Neural cell (in vitro differentiated cells): ENCODE measurements at regions not wholly inside any gene's neighbourhood (a gene's known extent, or its start where the extent isn't known, plus 50 kb on each side); places are given as distances from the start of the nearest gene placed in this dataset.

ENCODE experiments used
- H2AFZ ChIP-seq: fragments of 200-600, 300-800 bp; sonication (generic), shearing (Covaris generic); 2 replicates; pipeline ENCODE4 v1.6.0; 2014; ENCODE audit warnings: low read depth, mild to moderate bottlenecking, antibody characterized with exemption, low read length, moderate library complexity
- H3F3A ChIP-seq: fragments of 200-600 bp; shearing (Covaris generic); 2 replicates; pipeline ENCODE4 v1.6.1; 2016; ENCODE audit warnings: mild to moderate bottlenecking, moderate library complexity, mixed read lengths, antibody characterized with exemption, low read length; ENCODE audit not compliant: insufficient read depth, poor library complexity, severe bottlenecking
- H3K27ac ChIP-seq: fragments of 200-600, 300-800 bp; sonication (generic), shearing (Covaris generic); 2 replicates; pipeline ENCODE4 v1.5.1; 2014; ENCODE audit warnings: mild to moderate bottlenecking, low read length, moderate library complexity
- H3K27me3 ChIP-seq: fragments of 300-800, 200-600 bp; sonication (generic), shearing (Covaris generic); 2 replicates; pipeline ENCODE4 v1.6.0; 2014; ENCODE audit warnings: mild to moderate bottlenecking, low read depth, low read length, moderate library complexity; ENCODE audit not compliant: insufficient read depth
- H3K36me3 ChIP-seq: fragments of 300-800, 200-600 bp; sonication (generic), shearing (Covaris generic); 2 replicates; pipeline ENCODE4 v1.5.1; 2014; ENCODE audit warnings: mild to moderate bottlenecking, antibody characterized with exemption, low read length, moderate library complexity; ENCODE audit not compliant: insufficient read depth
- H3K4me2 ChIP-seq: fragments of 300-800, 200-600 bp; sonication (generic), shearing (Covaris generic); 2 replicates; pipeline ENCODE4 v1.6.0; 2014; ENCODE audit warnings: mild to moderate bottlenecking, low read length
- H3K4me3 ChIP-seq: fragments of 300-800, 200-600 bp; sonication (generic), shearing (Covaris generic); 2 replicates; pipeline ENCODE4 v1.5.1; 2014; ENCODE audit warnings: mild to moderate bottlenecking, low read length, moderate library complexity
- H3K79me2 ChIP-seq: fragments of 200-600 bp; shearing (Covaris generic); replicated peaks from 2 replicates; pipeline ENCODE4 v1.6.0; 2014; ENCODE audit warnings: mild to moderate bottlenecking, low read length, moderate library complexity; ENCODE audit not compliant: insufficient read depth
- H3K9ac ChIP-seq: fragments of 300-800, 200-600 bp; sonication (generic), shearing (Covaris generic); 2 replicates; pipeline ENCODE4 v1.6.1; 2016; ENCODE audit warnings: mild to moderate bottlenecking, low read length, mixed read lengths
- H3K9me2 ChIP-seq: fragments of 200-600 bp; shearing (Covaris generic); 2 replicates; pipeline ENCODE4 v1.6.1; 2016; ENCODE audit warnings: mild to moderate bottlenecking, low read length, mixed read lengths; ENCODE audit not compliant: insufficient read depth
- H3K9me3 ChIP-seq: fragments of 200-600, 300-800 bp; sonication (generic), shearing (Covaris generic); 2 replicates; pipeline ENCODE4 v1.6.1; 2016; ENCODE audit warnings: mild to moderate bottlenecking, mixed run types, low read length, moderate library complexity, mixed read lengths
- H4K20me1 ChIP-seq: fragments of 200-600 bp; shearing (Covaris generic); 2 replicates; pipeline ENCODE4 v1.6.1; 2016; ENCODE audit warnings: mild to moderate bottlenecking, mixed run types; ENCODE audit not compliant: insufficient read depth
- EP300 ChIP-seq: fragments of 450-650 bp; conservative IDR thresholded peaks from 2 replicates; pipeline ENCODE4 v1.6.1; 2014; ENCODE audit warnings: antibody characterized with exemption, mild to moderate bottlenecking, moderate library complexity; ENCODE audit not compliant: poor library complexity, severe bottlenecking
- EZH2 ChIP-seq: fragments of 200-600, 300-800 bp; shearing (Covaris generic), sonication (generic); IDR thresholded peaks from 2 replicates; pipeline ENCODE4 v1.6.1; 2014; ENCODE audit warnings: antibody characterized with exemption, low read length, borderline replicate concordance, mild to moderate bottlenecking; ENCODE audit not compliant: insufficient read depth, poor library complexity, severe bottlenecking
- MXI1 ChIP-seq: fragments of 450-650 bp; conservative IDR thresholded peaks from 2 replicates; pipeline ENCODE4 v1.6.1; 2014; ENCODE audit warnings: antibody characterized with exemption, mild to moderate bottlenecking; ENCODE audit not compliant: poor library complexity, severe bottlenecking
- POLR2AphosphoS5 ChIP-seq: IDR thresholded peaks from 2 replicates; pipeline ENCODE4 v1.6.1; 2012
- RAD21 ChIP-seq: fragments of 450-650 bp; conservative IDR thresholded peaks from 2 replicates; pipeline ENCODE4 v1.6.1; 2014; ENCODE audit warnings: antibody characterized with exemption, mild to moderate bottlenecking, moderate library complexity
- SMC3 ChIP-seq: fragments of 450-650 bp; conservative IDR thresholded peaks from 2 replicates; pipeline ENCODE4 v1.6.1; 2014; ENCODE audit warnings: antibody characterized with exemption, mild to moderate bottlenecking, moderate library complexity; ENCODE audit not compliant: poor library complexity
- TAF1 ChIP-seq: IDR thresholded peaks from 2 replicates; pipeline ENCODE4 v1.6.1; 2012; ENCODE audit warnings: low read depth
- TF ChIP-seq, protein P1 (sequence below): fragments of 450-650 bp; IDR thresholded peaks from 2 replicates; pipeline ENCODE4 v1.5.1; 2014; ENCODE audit warnings: antibody characterized with exemption, mild to moderate bottlenecking, moderate library complexity; ENCODE audit not compliant: poor library complexity, severe bottlenecking
- TF ChIP-seq, protein P2 (sequence below): IDR thresholded peaks from 2 replicates; pipeline ENCODE4 v1.6.1; 2012; ENCODE audit warnings: borderline replicate concordance

GRCh38 chr16:6209355-6209930 lies 1111.8 kb upstream of the EEF2KMT start:
- no peaks in the 10 kb centered on the region for H3K9me3 ChIP-seq
- H3F3A ChIP-seq = no peaks in the 10 kb centered on the region
- H3K27me3 ChIP-seq = no peaks in the 10 kb centered on the region
- TF ChIP-seq EZH2 = no peak
- H3K9ac ChIP-seq = no peak overlapping the region
- H3K4me2 ChIP-seq = no peak overlapping the region
- H3K4me3 ChIP-seq = no peak overlapping the region
- H3K36me3 ChIP-seq = no peaks in the 10 kb centered on the region
- H3K27ac ChIP-seq = no peak overlapping the region
- no peaks in the 10 kb centered on the region for H3K79me2 ChIP-seq
- H4K20me1 ChIP-seq = peaks cover 3% of the 10 kb centered on the region
- H2AFZ ChIP-seq = no peak overlapping the region
- H3K9me2 ChIP-seq = no peaks in the 10 kb centered on the region

GRCh38 chr16:6207580-6207979 lies 1110.0 kb upstream of the EEF2KMT start:
- Histone ChIP-seq H3K27ac (no peak overlapping the region), H3K27me3 (no peaks in the 10 kb centered on the region), H3K9ac (no peak overlapping the region), H3K9me3 (no peaks in the 10 kb centered on the region), H3K36me3 (no peaks in the 10 kb centered on the region), H3K4me2 (no peak overlapping the region), H3F3A (no peaks in the 10 kb centered on the region), H2AFZ (no peak overlapping the region), H3K4me3 (no peak overlapping the region), H3K79me2 (no peaks in the 10 kb centered on the region), H3K9me2 (no peaks in the 10 kb centered on the region), H4K20me1 (peaks cover 3% of the 10 kb centered on the region)
- TF ChIP-seq, protein P1, sequence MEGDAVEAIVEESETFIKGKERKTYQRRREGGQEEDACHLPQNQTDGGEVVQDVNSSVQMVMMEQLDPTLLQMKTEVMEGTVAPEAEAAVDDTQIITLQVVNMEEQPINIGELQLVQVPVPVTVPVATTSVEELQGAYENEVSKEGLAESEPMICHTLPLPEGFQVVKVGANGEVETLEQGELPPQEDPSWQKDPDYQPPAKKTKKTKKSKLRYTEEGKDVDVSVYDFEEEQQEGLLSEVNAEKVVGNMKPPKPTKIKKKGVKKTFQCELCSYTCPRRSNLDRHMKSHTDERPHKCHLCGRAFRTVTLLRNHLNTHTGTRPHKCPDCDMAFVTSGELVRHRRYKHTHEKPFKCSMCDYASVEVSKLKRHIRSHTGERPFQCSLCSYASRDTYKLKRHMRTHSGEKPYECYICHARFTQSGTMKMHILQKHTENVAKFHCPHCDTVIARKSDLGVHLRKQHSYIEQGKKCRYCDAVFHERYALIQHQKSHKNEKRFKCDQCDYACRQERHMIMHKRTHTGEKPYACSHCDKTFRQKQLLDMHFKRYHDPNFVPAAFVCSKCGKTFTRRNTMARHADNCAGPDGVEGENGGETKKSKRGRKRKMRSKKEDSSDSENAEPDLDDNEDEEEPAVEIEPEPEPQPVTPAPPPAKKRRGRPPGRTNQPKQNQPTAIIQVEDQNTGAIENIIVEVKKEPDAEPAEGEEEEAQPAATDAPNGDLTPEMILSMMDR = no peak
- TF ChIP-seq POLR2AphosphoS5 = no peak
- no peak for TF ChIP-seq EZH2
- TF ChIP-seq, protein P2, sequence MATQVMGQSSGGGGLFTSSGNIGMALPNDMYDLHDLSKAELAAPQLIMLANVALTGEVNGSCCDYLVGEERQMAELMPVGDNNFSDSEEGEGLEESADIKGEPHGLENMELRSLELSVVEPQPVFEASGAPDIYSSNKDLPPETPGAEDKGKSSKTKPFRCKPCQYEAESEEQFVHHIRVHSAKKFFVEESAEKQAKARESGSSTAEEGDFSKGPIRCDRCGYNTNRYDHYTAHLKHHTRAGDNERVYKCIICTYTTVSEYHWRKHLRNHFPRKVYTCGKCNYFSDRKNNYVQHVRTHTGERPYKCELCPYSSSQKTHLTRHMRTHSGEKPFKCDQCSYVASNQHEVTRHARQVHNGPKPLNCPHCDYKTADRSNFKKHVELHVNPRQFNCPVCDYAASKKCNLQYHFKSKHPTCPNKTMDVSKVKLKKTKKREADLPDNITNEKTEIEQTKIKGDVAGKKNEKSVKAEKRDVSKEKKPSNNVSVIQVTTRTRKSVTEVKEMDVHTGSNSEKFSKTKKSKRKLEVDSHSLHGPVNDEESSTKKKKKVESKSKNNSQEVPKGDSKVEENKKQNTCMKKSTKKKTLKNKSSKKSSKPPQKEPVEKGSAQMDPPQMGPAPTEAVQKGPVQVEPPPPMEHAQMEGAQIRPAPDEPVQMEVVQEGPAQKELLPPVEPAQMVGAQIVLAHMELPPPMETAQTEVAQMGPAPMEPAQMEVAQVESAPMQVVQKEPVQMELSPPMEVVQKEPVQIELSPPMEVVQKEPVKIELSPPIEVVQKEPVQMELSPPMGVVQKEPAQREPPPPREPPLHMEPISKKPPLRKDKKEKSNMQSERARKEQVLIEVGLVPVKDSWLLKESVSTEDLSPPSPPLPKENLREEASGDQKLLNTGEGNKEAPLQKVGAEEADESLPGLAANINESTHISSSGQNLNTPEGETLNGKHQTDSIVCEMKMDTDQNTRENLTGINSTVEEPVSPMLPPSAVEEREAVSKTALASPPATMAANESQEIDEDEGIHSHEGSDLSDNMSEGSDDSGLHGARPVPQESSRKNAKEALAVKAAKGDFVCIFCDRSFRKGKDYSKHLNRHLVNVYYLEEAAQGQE = no peak
- TF ChIP-seq RAD21 = no peak
- no peak for TF ChIP-seq EP300
- TF ChIP-seq MXI1 = no peak
- no peak for TF ChIP-seq SMC3
- TF ChIP-seq TAF1 = no peak
